HCT116 (cell line): ENCODE measurements at regions not wholly inside any gene's neighbourhood (a gene's known extent, or its start where the extent isn't known, plus 50 kb on each side); places are given as distances from the start of the nearest gene placed in this dataset.

ENCODE experiments used
- ATAC-seq: fragments of 200-7000 bp; cut with Tn5 transposase; 2 replicates; pipeline ENCODE4 v1.9.1; 2020; ENCODE audit warnings: mild to moderate bottlenecking, moderate library complexity
- BruUV-seq: library from RNA; stranded (reverse); fragments of 400-500 nt; replicated peaks from 2 replicates; lab custom pipeline; 2021; lab: Mats Ljungman, UMichigan
- CTCF ChIA-PET: fragments of 300-600 bp; sonication (Branson Sonifier 250); formaldehyde crosslinking; loops from one replicate; lab custom pipeline; 2021; ENCODE audit warnings: antibody characterized with exemption; lab: Charles Lee
- POLR2A ChIA-PET: fragments of 300-600, 350-600 bp; sonication (Branson Sonifier 250); formaldehyde crosslinking; loops from one replicate; lab custom pipeline; 2021; ENCODE audit warnings: antibody characterized with exemption; lab: Charles Lee
- RAD21 ChIA-PET, 2 experiments: fragments of 300-600 bp; sonication (Branson Sonifier 250); formaldehyde crosslinking; loops; one replicate each; lab custom pipeline; 2023; ENCODE audit warnings: low total read pairs in 2 of 2; ENCODE audit not compliant: uncharacterized antibody in 2 of 2, unreplicated experiment in 2 of 2, low non-redundant PET in 1 of 2; lab: Charles Lee
- DNase-seq: peaks from one replicate; pipeline ENCODE4 v3.0.0-alpha.2; 2010; ENCODE audit warnings: low read depth, low spot score
- H2AFZ ChIP-seq: fragments of 200-600 bp; shearing (Covaris generic), sonication (generic); 2 replicates; pipeline ENCODE4 v1.6.1; 2017; ENCODE audit warnings: low read depth, mixed run types, mixed read lengths, antibody characterized with exemption, low read length; ENCODE audit not compliant: poor library complexity, severe bottlenecking
- H3K27ac ChIP-seq: 2 replicates; pipeline ENCODE4 v1.5.1; 2012; ENCODE audit warnings: low read depth, low read length
- H3K27me3 ChIP-seq: fragments of 200-600 bp; sonication (generic); 2 replicates; pipeline ENCODE4 v1.6.1; 2016; ENCODE audit warnings: mixed run types, low read length, mixed read lengths; ENCODE audit not compliant: insufficient read depth
- H3K36me3 ChIP-seq, 2 experiments: fragments of 200-500 bp in 1 of 2; fragments of 200-600 bp in 1 of 2; sonication (Bioruptor generic) in 1 of 2; sonication (generic) in 1 of 2; 2 replicates each; pipeline versions ENCODE4 v1.5.1 to v1.6.1; 2014 to 2016; ENCODE audit warnings: low read length in 2 of 2, inconsistent platforms in 1 of 2, mixed read lengths in 1 of 2, mixed run types in 1 of 2; ENCODE audit not compliant: insufficient read depth in 2 of 2, control insufficient read depth in 1 of 2
- H3K4me1 ChIP-seq, 2 experiments: fragments of 200-600 bp in 1 of 2; sonication (generic) in 1 of 2; 2 replicates each; pipeline versions ENCODE4 v1.5.1 to v1.6.1; 2012 to 2017; ENCODE audit warnings: low read length in 2 of 2, inconsistent platforms in 1 of 2, mild to moderate bottlenecking in 1 of 2, mixed read lengths in 1 of 2, mixed run types in 1 of 2, moderate library complexity in 1 of 2; ENCODE audit not compliant: insufficient read depth in 2 of 2, control insufficient read depth in 1 of 2
- H3K4me2 ChIP-seq: fragments of 200-600 bp; sonication (generic); 2 replicates; pipeline ENCODE4 v1.6.1; 2017; ENCODE audit warnings: mixed run types, low read length, mixed read lengths
- H3K4me3 ChIP-seq, 2 experiments: fragments of 200-600 bp in 1 of 2; sonication (generic) in 1 of 2; replicated peaks in 1 of 2; 2 replicates each; pipeline ENCODE4 v1.5.1; 2011 to 2016; ENCODE audit warnings: low read length in 2 of 2, control low read depth in 1 of 2, low read depth in 1 of 2, mild to moderate bottlenecking in 1 of 2, mixed read lengths in 1 of 2, mixed run types in 1 of 2
- H3K79me2 ChIP-seq: fragments of 200-600 bp; sonication (generic); 2 replicates; pipeline ENCODE4 v1.6.1; 2017; ENCODE audit warnings: mild to moderate bottlenecking, mixed run types, low read length, moderate library complexity, mixed read lengths; ENCODE audit not compliant: insufficient read depth
- H3K9ac ChIP-seq: fragments of 200-600 bp; sonication (generic); 2 replicates; pipeline ENCODE4 v1.6.1; 2016; ENCODE audit warnings: low read length, mixed read lengths
- H3K9me2 ChIP-seq: fragments of 200-600 bp; sonication (generic), shearing (Covaris generic); 2 replicates; pipeline ENCODE4 v1.6.1; 2017; ENCODE audit warnings: mixed run types, mild to moderate bottlenecking, moderate library complexity; ENCODE audit not compliant: insufficient read depth
- H3K9me3 ChIP-seq, 2 experiments: fragments of 200-500 bp in 1 of 2; fragments of 200-600 bp in 1 of 2; sonication (Bioruptor generic) in 1 of 2; sonication (generic) in 1 of 2; 2 replicates each; pipeline ENCODE4 v1.6.1; 2014 to 2017; ENCODE audit warnings: low read length in 2 of 2, mixed read lengths in 2 of 2, inconsistent platforms in 1 of 2, low read depth in 1 of 2, mild to moderate bottlenecking in 1 of 2, mixed run types in 1 of 2, moderate library complexity in 1 of 2; ENCODE audit not compliant: control insufficient read depth in 1 of 2, insufficient read depth in 1 of 2
- H4K20me1 ChIP-seq: fragments of 200-600 bp; sonication (generic), shearing (Covaris generic); 2 replicates; pipeline ENCODE4 v1.6.1; 2017; ENCODE audit warnings: mixed run types, mild to moderate bottlenecking, moderate library complexity; ENCODE audit not compliant: insufficient read depth
- CEBPB ChIP-seq: IDR thresholded peaks from 2 replicates; pipeline ENCODE4 v1.6.1; 2012; ENCODE audit warnings: low read depth
- EZH2 ChIP-seq: fragments of 200-600 bp; sonication (generic); IDR thresholded peaks from 2 replicates; pipeline ENCODE4 v1.6.1; 2017; ENCODE audit warnings: antibody characterized with exemption, mixed run types
- FOSL1 ChIP-seq: IDR thresholded peaks from 2 replicates; pipeline ENCODE4 v1.6.1; 2012; ENCODE audit warnings: low read depth
- JUND ChIP-seq: IDR thresholded peaks from 2 replicates; pipeline ENCODE4 v1.6.1; 2012
- POLR2AphosphoS5 ChIP-seq: IDR thresholded peaks from 2 replicates; pipeline ENCODE4 v1.6.1; 2011; ENCODE audit warnings: mild to moderate bottlenecking, low read depth, low read length, moderate library complexity
- SP1 ChIP-seq: IDR thresholded peaks from 2 replicates; pipeline ENCODE4 v1.6.1; 2012; ENCODE audit warnings: low read depth
- SRF ChIP-seq: IDR thresholded peaks from 2 replicates; pipeline ENCODE4 v1.6.1; 2012; ENCODE audit warnings: low read depth
- TCF7L2 ChIP-seq: IDR thresholded peaks from 2 replicates; pipeline ENCODE4 v1.7.0; 2011; ENCODE audit warnings: borderline replicate concordance, inconsistent platforms; ENCODE audit not compliant: insufficient read depth, insufficient read length; ENCODE audit errors: extremely low read depth
- YY1 ChIP-seq: IDR thresholded peaks from 2 replicates; pipeline ENCODE4 v1.6.1; 2011; ENCODE audit warnings: low read length, low read depth, moderate library complexity, mild to moderate bottlenecking; ENCODE audit not compliant: insufficient replicate concordance; ENCODE audit errors: extremely low read depth
- ZBTB33 ChIP-seq: IDR thresholded peaks from 2 replicates; pipeline ENCODE4 v1.6.1; 2011; ENCODE audit warnings: mild to moderate bottlenecking, low read length, moderate library complexity; ENCODE audit not compliant: insufficient replicate concordance; ENCODE audit errors: extremely low read depth
- ZFX ChIP-seq: fragments of 450-650 bp; IDR thresholded peaks from 2 replicates; pipeline ENCODE4 v1.6.1; 2017
- intact Hi-C: fragments of 100-400 bp; cut with micrococcal nuclease; formaldehyde crosslinking; loops from 2 replicates; pipeline ENCODE4 v1.10.0; 2022

- TF ChIP-seq EZH2, result no peak
- no peak for TF ChIP-seq CEBPB
- TF ChIP-seq POLR2AphosphoS5, result no peak
- no peak for TF ChIP-seq ZBTB33
- TF ChIP-seq SP1, result no peak
- TF ChIP-seq SRF, result no peak
- no peak for TF ChIP-seq TCF7L2
- no peak for TF ChIP-seq JUND
- no peak for TF ChIP-seq FOSL1
- no peak for TF ChIP-seq YY1
- TF ChIP-seq ZFX, result no peak
- Histone ChIP-seq H3K4me1 (no peaks in the 10 kb centered on the region), H3K27me3 (no peaks in the 10 kb centered on the region), H3K9me2 (no peaks in the 10 kb centered on the region), H3K9ac (no peak overlapping the region), H3K4me3 (no peak overlapping the region), H3K36me3 (no peaks in the 10 kb centered on the region), H3K4me2 (no peak overlapping the region), H3K79me2 (no peaks in the 10 kb centered on the region), H3K9me3 (peaks cover 0 to 20% of the 10 kb centered on the region in 2 experiments; a peak in 2 of 4 replicates), H3K27ac (no peak overlapping the region), H4K20me1 (no peaks in the 10 kb centered on the region), H2AFZ (no peak overlapping the region)
- intact Hi-C loops, result no loop called here
- BruUV-seq, result no TSS peak
- POLR2A ChIA-PET, result no interaction called here
- RAD21 ChIA-PET, result no interaction called here
- CTCF ChIA-PET, result no interaction called here
- DNase-seq (no peak), ATAC-seq (no peak)
Observed at GRCh38 chr1:238465449-238465848, 574.7 kb upstream of the ZP4 start.
